Heart left ventricle (tissue), 13 donors: ENCODE measurements at regions not wholly inside any gene's neighbourhood (a gene's known extent, or its start where the extent isn't known, plus 50 kb on each side); places are given as distances from the start of the nearest gene placed in this dataset.

Experiments used
- POLR2A ChIP-seq, 2 donors: fragments of 450-650 bp; IDR thresholded peaks; one replicate each; pipeline ENCODE4 v1.6.1; 2017; ENCODE audit warnings: antibody characterized with exemption in 2 of 2, mild to moderate bottlenecking in 2 of 2, moderate library complexity in 2 of 2
- TF ChIP-seq, protein P1 (sequence below), 12 donors: fragments of 200-600 bp; sonication (generic) in 4 of 12; IDR thresholded peaks; one replicate each; pipeline versions ENCODE4 v1.5.0 to v1.8.0; 2018 to 2022; ENCODE audit warnings: antibody characterized with exemption in 12 of 12, mild to moderate bottlenecking in 5 of 12
- donor health status: ischemic (EF 13 %, LVEDD 7.1; RV severe dilation, severe dysfunction).
- donor health status: DM: no; HTN: yes; CAD: no.
- donor health status: DM: no; HTN: no; CAD: no.
- donor health status: ischemic (EF 25% LVEDD 6.9; RV normal size, moderate dysfunction).
- donor health status: ischemic (EF 25% LVEDD 5.7; RV mildly dilated, moderate dysfunction).
- donor health status: ischemic (EF 35%, LVEDD 5.7; RV mildly dilated, moderate dysfunction).
- donor health status: nonischemic (EF 11% LVEDD 7.7; RV severe dilation, severe dysfunction).
- donor health status: DM: yes; HTN: yes; CAD: no.
- donor health status: PGD.
- donor health status: ischemic (EF 29% LVEDD 5.4; RV normal size, mild dysfunction).
- donor health status: nonischemic (EF 23%, LVEDD 6.1; RV moderate dilation, normal function).

- TF ChIP-seq POLR2A (IDR thresholded peaks at IDR 0.05), result no peak
- TF ChIP-seq, protein P1, sequence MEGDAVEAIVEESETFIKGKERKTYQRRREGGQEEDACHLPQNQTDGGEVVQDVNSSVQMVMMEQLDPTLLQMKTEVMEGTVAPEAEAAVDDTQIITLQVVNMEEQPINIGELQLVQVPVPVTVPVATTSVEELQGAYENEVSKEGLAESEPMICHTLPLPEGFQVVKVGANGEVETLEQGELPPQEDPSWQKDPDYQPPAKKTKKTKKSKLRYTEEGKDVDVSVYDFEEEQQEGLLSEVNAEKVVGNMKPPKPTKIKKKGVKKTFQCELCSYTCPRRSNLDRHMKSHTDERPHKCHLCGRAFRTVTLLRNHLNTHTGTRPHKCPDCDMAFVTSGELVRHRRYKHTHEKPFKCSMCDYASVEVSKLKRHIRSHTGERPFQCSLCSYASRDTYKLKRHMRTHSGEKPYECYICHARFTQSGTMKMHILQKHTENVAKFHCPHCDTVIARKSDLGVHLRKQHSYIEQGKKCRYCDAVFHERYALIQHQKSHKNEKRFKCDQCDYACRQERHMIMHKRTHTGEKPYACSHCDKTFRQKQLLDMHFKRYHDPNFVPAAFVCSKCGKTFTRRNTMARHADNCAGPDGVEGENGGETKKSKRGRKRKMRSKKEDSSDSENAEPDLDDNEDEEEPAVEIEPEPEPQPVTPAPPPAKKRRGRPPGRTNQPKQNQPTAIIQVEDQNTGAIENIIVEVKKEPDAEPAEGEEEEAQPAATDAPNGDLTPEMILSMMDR (IDR thresholded peaks at IDR 0.05), result no peak
Measured at GRCh38 chr3:25038271-25038670, 389.8 kb upstream of the RARB start.
